NCI-H345 (cell line): ENCODE measurements at regions not wholly inside any gene's neighbourhood (a gene's known extent, or its start where the extent isn't known, plus 50 kb on each side); places are given as distances from the start of the nearest gene placed in this dataset.
"Not testable (repeated sequence)": the region's sequence is repeated elsewhere in the genome, so short reads cannot be mapped to it uniquely, and the experiment has no call there.

Experiments
- DNase-seq: peaks from one replicate; lab custom pipeline; 2025; lab: John Stamatoyannopoulos, UW

GRCh38 chr1:173257805-173258204 is 50.7 kb upstream of the TNFSF4 start:
- no peak for DNase-seq

- no peak for DNase-seq
Measured at GRCh38 chr1:173258479-173259264, 51.5 kb upstream of the TNFSF4 start.

GRCh38 chr1:173260329-173260728 is 53.2 kb upstream of the TNFSF4 start:
- DNase-seq: not testable (repeated sequence)

DNA sequence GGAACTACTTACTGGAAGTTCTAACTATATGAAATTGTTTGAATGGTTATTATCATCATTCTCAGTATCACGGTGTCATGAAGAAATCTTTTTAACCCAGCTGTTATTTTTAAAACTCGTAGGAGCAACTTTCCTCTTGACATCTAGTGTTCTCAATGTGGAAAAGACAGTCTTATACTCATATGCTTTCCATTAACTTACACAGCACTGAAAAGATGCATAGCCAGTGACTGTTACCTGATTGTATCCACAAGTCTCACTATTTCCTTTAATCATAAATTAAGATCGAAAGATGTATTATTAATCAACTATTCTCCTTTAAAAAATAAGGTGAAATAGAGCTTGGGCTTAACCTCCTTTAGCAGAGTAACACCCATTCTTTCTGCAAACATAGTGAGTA is 59.7 kb upstream of the TNFSF4 start:
- DNase-seq: no peak

DNA sequence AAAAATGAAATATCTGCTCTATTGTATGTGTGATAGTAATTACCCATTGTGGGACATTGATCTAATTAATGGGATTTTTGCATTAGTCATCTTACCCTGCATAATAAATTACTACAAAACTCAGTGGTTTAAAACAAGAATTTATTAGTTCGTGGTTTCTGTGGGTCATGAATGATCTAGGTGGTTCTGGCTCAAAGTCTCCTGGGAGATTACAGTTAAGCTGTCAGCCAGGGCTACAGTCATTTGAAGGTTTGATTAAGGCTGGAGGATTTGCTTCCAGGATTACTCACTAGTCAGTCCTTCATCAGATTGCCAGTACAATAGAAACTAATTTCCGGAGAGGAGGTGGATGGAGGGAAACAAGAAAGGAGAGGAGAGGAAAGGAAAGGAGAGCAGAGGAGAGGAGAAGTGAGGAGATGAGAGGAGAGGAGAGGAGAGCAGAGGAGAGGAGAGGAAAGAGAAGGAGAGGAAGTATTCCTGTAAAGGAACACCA is 60.4 kb upstream of the TNFSF4 start:
- no peak for DNase-seq

GRCh38 chr1:173268261-173268660 is 61.1 kb upstream of the TNFSF4 start:
- DNase-seq: no peak

- DNase-seq: no peak
Measured at GRCh38 chr1:173268786-173269277, 61.7 kb upstream of the TNFSF4 start.

- DNase-seq: no peak
Measured at GRCh38 chr1:173269490-173270230, 62.5 kb upstream of the TNFSF4 start.

GRCh38 chr1:173270243-173270642 is 63.1 kb upstream of the TNFSF4 start:
- DNase-seq: no peak

GRCh38 chr1:173271021-173271420 is 63.9 kb upstream of the TNFSF4 start:
- DNase-seq: not testable (repeated sequence)

DNA sequence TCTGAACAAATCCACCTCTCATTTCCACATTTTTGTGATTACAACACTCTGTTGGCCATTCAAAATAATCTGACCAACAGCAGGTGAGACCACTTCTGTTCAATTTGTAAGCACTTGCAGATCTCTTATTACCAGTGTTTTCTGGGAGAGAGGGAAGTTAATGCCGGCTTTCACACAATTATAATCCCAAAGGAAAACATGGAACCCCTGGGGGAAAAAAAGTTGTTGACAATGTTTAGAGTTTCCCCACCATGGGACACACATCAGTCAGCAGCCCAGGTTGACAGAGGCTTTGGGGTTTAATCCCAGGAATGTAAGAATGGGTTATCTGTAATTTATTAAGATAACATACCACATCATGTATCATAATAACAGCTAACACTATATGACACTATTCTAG is 68.4 kb upstream of the TNFSF4 start:
- no peak for DNase-seq

DNA sequence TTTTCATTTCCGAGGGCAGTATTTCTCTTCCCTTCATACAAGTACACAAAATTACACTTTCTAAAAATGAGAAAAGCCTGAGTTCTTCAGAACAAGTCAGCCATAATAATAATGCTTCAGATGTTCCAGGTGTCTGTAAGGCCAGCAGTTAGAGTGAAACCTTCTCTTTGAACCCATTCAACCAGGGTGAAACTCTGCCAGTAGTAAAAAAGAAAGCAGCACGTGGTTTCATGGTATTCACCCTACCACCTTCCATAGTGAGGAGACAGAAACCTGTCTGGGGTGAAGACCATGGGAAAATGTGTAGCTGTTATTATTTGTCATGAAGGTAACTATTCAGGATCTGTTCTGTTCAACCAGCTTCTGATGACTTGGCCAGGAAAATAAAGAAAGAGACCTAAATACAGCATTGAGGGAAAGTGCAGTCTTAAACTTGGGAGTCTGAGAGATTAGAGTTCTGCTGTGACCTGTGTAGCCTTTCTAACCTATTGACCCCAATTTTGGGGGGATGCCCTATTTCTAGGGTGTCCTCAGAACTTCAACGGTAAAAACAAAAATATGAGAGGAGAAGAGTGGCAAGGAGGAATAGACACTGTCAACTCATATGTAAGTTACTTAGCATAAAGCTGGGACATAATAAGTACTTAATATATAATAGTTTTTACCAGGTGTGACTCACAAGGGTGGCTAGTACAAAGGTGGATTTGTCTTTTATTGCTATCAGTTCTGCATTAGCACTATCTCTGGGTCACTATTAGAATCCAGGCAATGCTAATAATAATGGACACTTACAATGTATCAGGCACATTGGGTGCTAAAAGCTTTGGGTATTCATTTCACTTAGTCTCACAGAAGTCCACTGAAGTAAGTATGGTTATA is 70.0 kb upstream of the TNFSF4 start:
- DNase-seq: no peak

GRCh38 chr1:173280899-173281660 is 73.9 kb upstream of the TNFSF4 start:
- no peak for DNase-seq

DNA sequence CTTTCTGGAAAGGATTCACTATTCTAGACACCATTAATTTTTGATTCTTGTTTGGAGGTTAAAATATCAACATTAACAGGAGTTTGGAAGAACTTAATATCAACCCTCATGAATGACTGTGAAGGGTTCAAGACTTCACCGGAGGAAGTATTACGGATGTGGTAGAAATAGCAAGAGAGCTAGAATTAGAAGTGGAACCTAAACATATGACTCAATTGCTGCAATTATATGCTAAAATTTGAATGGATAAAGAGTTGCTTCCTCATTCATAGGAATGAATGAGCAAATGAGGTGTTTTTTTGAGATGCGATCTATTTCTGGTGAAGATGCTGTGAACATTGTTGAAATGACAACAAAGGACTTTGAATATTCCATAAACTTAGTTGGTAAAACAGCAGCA is 77.9 kb upstream of the TNFSF4 start:
- no peak for DNase-seq

DNA sequence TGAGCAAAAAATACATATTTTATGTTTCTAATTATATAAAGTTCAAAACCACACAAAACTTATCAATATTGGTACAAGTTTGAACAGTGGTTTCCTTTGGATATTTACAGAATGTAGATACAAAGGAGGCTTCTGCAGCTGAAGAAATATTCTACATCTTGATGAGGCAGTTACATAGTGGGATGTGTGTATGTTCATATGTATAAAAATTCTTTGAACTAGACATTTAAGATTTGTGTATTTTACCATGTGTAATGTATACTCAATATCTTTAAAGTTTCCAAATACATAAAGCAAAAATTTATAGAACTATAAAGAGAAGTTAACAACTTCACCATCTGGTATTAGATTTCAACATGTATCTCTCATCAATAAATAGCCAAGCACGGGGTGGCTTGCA is 80.7 kb upstream of the TNFSF4 start:
- DNase-seq: no peak

GRCh38 chr1:173293756-173294155 is 86.6 kb upstream of the TNFSF4 start:
- DNase-seq: no peak

DNA sequence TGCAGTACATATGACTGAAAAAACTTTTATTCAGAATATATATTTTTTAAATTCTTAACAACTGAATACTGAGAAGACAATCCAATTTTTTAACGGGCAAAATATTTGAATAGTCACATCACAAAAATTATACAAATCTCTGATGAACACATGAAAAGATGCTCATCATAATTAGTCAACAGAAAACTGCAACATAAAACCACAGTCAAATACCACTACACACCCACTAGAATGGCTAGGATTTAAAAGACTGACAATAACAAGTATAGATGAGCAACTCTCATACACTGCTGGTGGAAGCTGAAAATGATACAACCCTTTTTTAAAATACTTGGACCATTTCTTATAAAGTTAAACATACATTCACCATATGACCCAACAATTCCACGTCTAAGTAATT is 87.7 kb upstream of the TNFSF4 start:
- DNase-seq: no peak

- no peak for DNase-seq
Measured at GRCh38 chr1:173295391-173295790, 88.3 kb upstream of the TNFSF4 start.

- no peak for DNase-seq
Measured at GRCh38 chr1:173295995-173296394, 88.9 kb upstream of the TNFSF4 start.

GRCh38 chr1:173297798-173298391 is 90.8 kb upstream of the TNFSF4 start:
- DNase-seq: no peak
